Mesendoderm (in vitro differentiated cells): ENCODE measurements at regions not wholly inside any gene's neighbourhood (a gene's known extent, or its start where the extent isn't known, plus 50 kb on each side); places are given as distances from the start of the nearest gene placed in this dataset.

ENCODE experiments used
- DNase-seq: peaks from one replicate; pipeline ENCODE4 v3.0.0; 2013
- H2AK5ac ChIP-seq: 2 replicates; pipeline ENCODE4 v1.6.1; 2013; ENCODE audit warnings: low read length, inconsistent platforms
- H2BK120ac ChIP-seq: 2 replicates; pipeline ENCODE4 v1.6.1; 2013; ENCODE audit warnings: low read depth, mild to moderate bottlenecking, low read length, moderate library complexity, mixed read lengths
- H2BK15ac ChIP-seq: replicated peaks from 2 replicates; pipeline ENCODE4 v1.6.1; 2013; ENCODE audit warnings: low read depth, mild to moderate bottlenecking, moderate library complexity
- H2BK5ac ChIP-seq: 2 replicates; pipeline ENCODE4 v1.6.1; 2013; ENCODE audit warnings: low read length, inconsistent platforms
- H3K18ac ChIP-seq: 2 replicates; pipeline ENCODE4 v1.6.1; 2013; ENCODE audit warnings: mild to moderate bottlenecking, low read length, mixed read lengths
- H3K23ac ChIP-seq: one replicate; pipeline ENCODE4 v1.6.1; 2013; ENCODE audit warnings: low read length
- H3K27ac ChIP-seq: 2 replicates; pipeline ENCODE4 v1.5.1; 2013; ENCODE audit warnings: low read depth, mild to moderate bottlenecking, inconsistent platforms, low read length, moderate library complexity
- H3K27me3 ChIP-seq: 2 replicates; pipeline ENCODE4 v1.6.1; 2013; ENCODE audit warnings: low read length, control low read depth, mild to moderate bottlenecking, inconsistent platforms; ENCODE audit not compliant: insufficient read depth, poor library complexity
- H3K36me3 ChIP-seq: 2 replicates; pipeline ENCODE4 v1.6.1; 2013; ENCODE audit warnings: low read length, inconsistent platforms; ENCODE audit not compliant: control insufficient read depth, insufficient read depth
- H3K4ac ChIP-seq: one replicate; pipeline ENCODE4 v1.6.1; 2013; ENCODE audit warnings: low read depth, mild to moderate bottlenecking, low read length, moderate library complexity
- H3K4me1 ChIP-seq: 2 replicates; pipeline ENCODE4 v1.6.1; 2013; ENCODE audit warnings: low read depth, low read length, inconsistent platforms; ENCODE audit not compliant: control insufficient read depth
- H3K4me2 ChIP-seq: 2 replicates; pipeline ENCODE4 v1.6.1; 2013; ENCODE audit warnings: low read length
- H3K4me3 ChIP-seq: 2 replicates; pipeline ENCODE4 v1.5.1; 2013; ENCODE audit warnings: mild to moderate bottlenecking, low read length
- H3K56ac ChIP-seq: one replicate; pipeline ENCODE4 v1.6.1; 2013; ENCODE audit warnings: low read length
- H3K79me1 ChIP-seq: 2 replicates; pipeline ENCODE4 v1.6.1; 2013; ENCODE audit warnings: low read length, inconsistent platforms
- H3K79me2 ChIP-seq: 2 replicates; pipeline ENCODE4 v1.6.1; 2013; ENCODE audit warnings: mild to moderate bottlenecking, low read length; ENCODE audit not compliant: control insufficient read depth, insufficient read depth
- H3K9ac ChIP-seq: 2 replicates; pipeline ENCODE4 v1.6.1; 2013; ENCODE audit warnings: low read length, inconsistent platforms
- H4K5ac ChIP-seq: one replicate; pipeline ENCODE4 v1.6.1; 2013; ENCODE audit warnings: low read length
- H4K8ac ChIP-seq: one replicate; pipeline ENCODE4 v1.6.1; 2013; ENCODE audit warnings: low read depth, mild to moderate bottlenecking, control low read depth, low read length, moderate library complexity
- WGBS: extraction: QIAGEN DNeasy Blood & Tissue Kit; methylation state at CpG from one replicate; pipeline ENCODE4 v1.1.7; 2013; ENCODE audit warnings: low lambda C conversion rate, missing lambda C conversion rate; ENCODE audit not compliant: insufficient coverage; ENCODE audit errors: extremely low coverage; 5-methylcytosine and 5-hydroxymethylcytosine counted together

GRCh38 chr2:145305889-145306288 lies 786.0 kb upstream of the ZEB2 start:
- H2BK15ac ChIP-seq: no peak overlapping the region
- no peak overlapping the region for H3K18ac ChIP-seq
- H3K36me3 ChIP-seq: no peaks in the 10 kb centered on the region
- no peaks in the 10 kb centered on the region for H3K27me3 ChIP-seq
- H3K79me1 ChIP-seq: no peaks in the 10 kb centered on the region
- H2BK5ac ChIP-seq: no peak overlapping the region
- H4K5ac ChIP-seq: no peak overlapping the region
- H3K56ac ChIP-seq: no peak overlapping the region
- H3K79me2 ChIP-seq: no peaks in the 10 kb centered on the region
- WGBS: no CpG with 5 or more reads among the region's 1 CpG
- H3K27ac ChIP-seq: no peak overlapping the region
- no peak overlapping the region for H2BK120ac ChIP-seq
- no peak overlapping the region for H3K4me2 ChIP-seq
- no peak overlapping the region for H3K4ac ChIP-seq
- no peak overlapping the region for H3K4me3 ChIP-seq
- H3K4me1 ChIP-seq: no peaks in the 10 kb centered on the region
- H4K8ac ChIP-seq: no peak overlapping the region
- H3K23ac ChIP-seq: no peak overlapping the region
- H3K9ac ChIP-seq: no peak overlapping the region
- DNase-seq: no peak
- H2AK5ac ChIP-seq: no peak overlapping the region

- H2BK120ac ChIP-seq: no peak overlapping the region
- peak; percentile 80 for DNase-seq
Observed at GRCh38 chr2:145304501-145304900, 784.6 kb upstream of the ZEB2 start.

GRCh38 chr2:145303536-145303935 lies 783.6 kb upstream of the ZEB2 start:
- H2BK15ac ChIP-seq: no peak overlapping the region
- no peaks in the 10 kb centered on the region for H3K4me1 ChIP-seq
- WGBS: no CpG with 5 or more reads among the region's 2 CpGs
- no peak overlapping the region for H3K23ac ChIP-seq
- H3K79me2 ChIP-seq: no peaks in the 10 kb centered on the region
- H3K4ac ChIP-seq: no peak overlapping the region
- H3K56ac ChIP-seq: no peak overlapping the region
- H4K5ac ChIP-seq: no peak overlapping the region
- no peaks in the 10 kb centered on the region for H3K36me3 ChIP-seq
- no peak overlapping the region for H3K9ac ChIP-seq
- H2BK5ac ChIP-seq: no peak overlapping the region
- no peaks in the 10 kb centered on the region for H3K79me1 ChIP-seq
- H4K8ac ChIP-seq: no peak overlapping the region
- DNase-seq: no peak
- no peaks in the 10 kb centered on the region for H3K27me3 ChIP-seq
- H2AK5ac ChIP-seq: no peak overlapping the region
- no peak overlapping the region for H2BK120ac ChIP-seq
- H3K27ac ChIP-seq: no peak overlapping the region
- no peak overlapping the region for H3K18ac ChIP-seq
- no peak overlapping the region for H3K4me2 ChIP-seq
- no peak overlapping the region for H3K4me3 ChIP-seq

More at GRCh38 chr2:145304501-145304900, 784.6 kb upstream of the ZEB2 start:
- Histone ChIP-seq H3K4me3 (no peak overlapping the region), H4K5ac (no peak overlapping the region), H3K36me3 (no peaks in the 10 kb centered on the region), H3K4me2 (no peak overlapping the region), H3K79me2 (no peaks in the 10 kb centered on the region), H2BK5ac (no peak overlapping the region), H3K27ac (no peak overlapping the region), H3K23ac (no peak overlapping the region), H3K9ac (no peak overlapping the region), H3K56ac (no peak overlapping the region), H3K27me3 (no peaks in the 10 kb centered on the region), H2AK5ac (no peak overlapping the region), H2BK15ac (no peak overlapping the region), H3K79me1 (no peaks in the 10 kb centered on the region), H4K8ac (no peak overlapping the region), H3K18ac (no peak overlapping the region), H3K4me1 (no peaks in the 10 kb centered on the region), H3K4ac (no peak overlapping the region)
- no CpG with 5 or more reads among the region's 3 CpGs for WGBS

GRCh38 chr2:145302886-145303285 lies 783.0 kb upstream of the ZEB2 start:
- no peak overlapping the region for H2BK15ac ChIP-seq
- no peak overlapping the region for H3K27ac ChIP-seq
- H4K5ac ChIP-seq: no peak overlapping the region
- DNase-seq: no peak
- no peak overlapping the region for H3K23ac ChIP-seq
- H3K4me3 ChIP-seq: no peak overlapping the region
- no peak overlapping the region for H2BK120ac ChIP-seq
- H2BK5ac ChIP-seq: no peak overlapping the region
- H3K56ac ChIP-seq: no peak overlapping the region
- no peaks in the 10 kb centered on the region for H3K79me2 ChIP-seq
- H4K8ac ChIP-seq: no peak overlapping the region
- no peak overlapping the region for H3K18ac ChIP-seq
- no peak overlapping the region for H3K9ac ChIP-seq
- H2AK5ac ChIP-seq: no peak overlapping the region
- 100% methylated on average over 1 of the region's 2 CpGs for WGBS
- H3K4ac ChIP-seq: no peak overlapping the region
- no peaks in the 10 kb centered on the region for H3K27me3 ChIP-seq
- H3K36me3 ChIP-seq: no peaks in the 10 kb centered on the region
- H3K79me1 ChIP-seq: no peaks in the 10 kb centered on the region
- no peaks in the 10 kb centered on the region for H3K4me1 ChIP-seq
- no peak overlapping the region for H3K4me2 ChIP-seq

- DNase-seq: no peak
- H3K23ac ChIP-seq: no peak overlapping the region
Observed at GRCh38 chr2:145302451-145302850, 782.5 kb upstream of the ZEB2 start.

GRCh38 chr2:145299368-145299767 lies 779.4 kb upstream of the ZEB2 start:
- no peak for DNase-seq
- Histone ChIP-seq H3K27me3 (no peaks in the 10 kb centered on the region), H2BK15ac (no peak overlapping the region), H3K4ac (no peak overlapping the region), H4K5ac (no peak overlapping the region), H2AK5ac (no peak overlapping the region), H3K79me1 (no peaks in the 10 kb centered on the region), H3K23ac (no peak overlapping the region), H3K18ac (no peak overlapping the region), H4K8ac (no peak overlapping the region), H3K79me2 (no peaks in the 10 kb centered on the region), H3K4me1 (no peaks in the 10 kb centered on the region), H3K56ac (no peak overlapping the region), H3K9ac (no peak overlapping the region), H3K36me3 (no peaks in the 10 kb centered on the region), H3K27ac (no peak overlapping the region), H2BK120ac (no peak overlapping the region), H2BK5ac (no peak overlapping the region), H3K4me3 (no peak overlapping the region), H3K4me2 (no peak overlapping the region)
- no CpG with 5 or more reads among the region's 10 CpGs for WGBS

More at GRCh38 chr2:145302451-145302850, 782.5 kb upstream of the ZEB2 start:
- H2BK15ac ChIP-seq: no peak overlapping the region
- no peak overlapping the region for H2BK5ac ChIP-seq
- no peak overlapping the region for H4K5ac ChIP-seq
- H4K8ac ChIP-seq: no peak overlapping the region
- no peak overlapping the region for H3K4me3 ChIP-seq
- no peak overlapping the region for H3K4me2 ChIP-seq
- no peak overlapping the region for H2BK120ac ChIP-seq
- H3K18ac ChIP-seq: no peak overlapping the region
- H3K9ac ChIP-seq: no peak overlapping the region
- no peaks in the 10 kb centered on the region for H3K79me2 ChIP-seq
- no peaks in the 10 kb centered on the region for H3K79me1 ChIP-seq
- no peak overlapping the region for H3K27ac ChIP-seq
- no peaks in the 10 kb centered on the region for H3K27me3 ChIP-seq
- no peaks in the 10 kb centered on the region for H3K4me1 ChIP-seq
- WGBS: no CpG with 5 or more reads among the region's 3 CpGs
- H3K4ac ChIP-seq: no peak overlapping the region
- H3K36me3 ChIP-seq: no peaks in the 10 kb centered on the region
- H3K56ac ChIP-seq: no peak overlapping the region
- no peak overlapping the region for H2AK5ac ChIP-seq
